Caco-2 (cell line): ENCODE measurements at regions not wholly inside any gene's neighbourhood (a gene's known extent, or its start where the extent isn't known, plus 50 kb on each side); places are given as distances from the start of the nearest gene placed in this dataset.

Experiments
- BruUV-seq: library from RNA; stranded (reverse); fragments of 400-500 nt; replicated peaks from 2 replicates; lab custom pipeline; 2021; lab: Mats Ljungman, UMichigan
- CTCF ChIA-PET: fragments of 300-600 bp; sonication (Branson Sonifier 250); formaldehyde crosslinking; loops from one replicate; lab custom pipeline; 2022; ENCODE audit warnings: antibody characterized with exemption; lab: Charles Lee
- POLR2A ChIA-PET: fragments of 300-600 bp; sonication (Branson Sonifier 250); formaldehyde crosslinking; loops from one replicate; lab custom pipeline; 2022; ENCODE audit warnings: antibody characterized with exemption; lab: Charles Lee
- DNase-seq, 2 experiments: peaks; one replicate each; pipeline versions ENCODE4 v3.0.0 to v3.0.0-alpha.2; 2020 to 2022
- H3K27me3 ChIP-seq: replicated peaks from 2 replicates; pipeline ENCODE4 v1.6.0; 2011; ENCODE audit warnings: low read length; ENCODE audit not compliant: control insufficient read depth, insufficient read depth
- H3K36me3 ChIP-seq: 2 replicates; pipeline ENCODE4 v1.5.1; 2011; ENCODE audit warnings: low read length; ENCODE audit not compliant: control insufficient read depth, insufficient read depth
- H3K4me1 ChIP-seq: fragments of 250-450 bp; sonication (Bioruptor Pico); 2 replicates; pipeline ENCODE4 v1.5.1; 2020; ENCODE audit warnings: mild to moderate bottlenecking
- H3K4me3 ChIP-seq: 2 replicates; pipeline ENCODE4 v1.5.1; 2011; ENCODE audit warnings: low read depth, mild to moderate bottlenecking, control low read depth, low read length
- H3K9me3 ChIP-seq: fragments of 250-450 bp; sonication (Bioruptor Pico); 2 replicates; pipeline ENCODE4 v1.5.1; 2020; ENCODE audit warnings: mild to moderate bottlenecking, moderate library complexity
- H3K27ac Mint-ChIP-seq: one replicate; pipeline ENCODE4 v1.8.0; 2022; ENCODE audit warnings: mixed read lengths; ENCODE audit not compliant: unreplicated experiment
- H3K27me3 Mint-ChIP-seq: one replicate; pipeline ENCODE4 v1.8.0; 2022; ENCODE audit warnings: mixed read lengths; ENCODE audit not compliant: insufficient read depth, unreplicated experiment
- H3K36me3 Mint-ChIP-seq: one replicate; pipeline ENCODE4 v1.8.0; 2022; ENCODE audit warnings: mild to moderate bottlenecking, mixed read lengths; ENCODE audit not compliant: insufficient read depth, unreplicated experiment
- H3K4me1 Mint-ChIP-seq: one replicate; pipeline ENCODE4 v1.8.0; 2022; ENCODE audit warnings: low read depth, mixed read lengths; ENCODE audit not compliant: unreplicated experiment
- H3K4me3 Mint-ChIP-seq: one replicate; pipeline ENCODE4 v1.8.0; 2022; ENCODE audit warnings: mild to moderate bottlenecking, moderate library complexity, mixed read lengths; ENCODE audit not compliant: unreplicated experiment
- H3K9me3 Mint-ChIP-seq: one replicate; pipeline ENCODE4 v1.8.0; 2022; ENCODE audit warnings: mixed read lengths; ENCODE audit not compliant: unreplicated experiment
- intact Hi-C: fragments of 100-400 bp; cut with micrococcal nuclease; formaldehyde crosslinking; loops from one replicate; pipeline ENCODE4 v1.10.0; 2022; ENCODE audit not compliant: unreplicated experiment
- TF ChIP-seq, protein P1 (sequence below), 2 experiments: fragments of 200-600 bp in 1 of 2; IDR thresholded peaks; 1 replicate in 1 of 2; 2 replicates in 1 of 2; pipeline versions ENCODE4 v1.5.1 to v1.8.0; 2011 to 2022; ENCODE audit warnings: antibody characterized with exemption in 1 of 2, control low read depth in 1 of 2, inconsistent platforms in 1 of 2, low read depth in 1 of 2, low read length in 1 of 2, mild to moderate bottlenecking in 1 of 2, moderate library complexity in 1 of 2; ENCODE audit not compliant: insufficient read depth in 1 of 2, severe bottlenecking in 1 of 2, unreplicated experiment in 1 of 2

DNA sequence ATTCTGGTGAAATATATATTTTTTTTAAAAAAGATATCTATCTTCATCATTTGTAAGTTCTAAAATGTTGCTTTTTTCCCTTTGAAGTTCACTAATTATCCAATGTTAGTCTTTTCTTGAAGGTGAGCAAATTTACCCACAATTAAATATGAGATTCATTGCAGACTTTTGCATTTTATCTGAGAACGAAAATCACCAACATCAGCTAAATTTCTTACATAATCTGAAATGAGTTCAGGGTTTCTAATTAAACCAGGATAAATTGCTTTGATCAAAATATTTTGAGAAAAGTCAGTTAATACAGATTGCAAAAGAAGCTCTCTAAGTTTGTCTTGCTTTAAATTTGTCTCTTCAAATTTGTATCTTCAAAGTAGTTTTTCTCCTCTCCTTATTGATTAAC lies 486.4 kb upstream of the FSTL5 start:
- TF ChIP-seq, protein P1, sequence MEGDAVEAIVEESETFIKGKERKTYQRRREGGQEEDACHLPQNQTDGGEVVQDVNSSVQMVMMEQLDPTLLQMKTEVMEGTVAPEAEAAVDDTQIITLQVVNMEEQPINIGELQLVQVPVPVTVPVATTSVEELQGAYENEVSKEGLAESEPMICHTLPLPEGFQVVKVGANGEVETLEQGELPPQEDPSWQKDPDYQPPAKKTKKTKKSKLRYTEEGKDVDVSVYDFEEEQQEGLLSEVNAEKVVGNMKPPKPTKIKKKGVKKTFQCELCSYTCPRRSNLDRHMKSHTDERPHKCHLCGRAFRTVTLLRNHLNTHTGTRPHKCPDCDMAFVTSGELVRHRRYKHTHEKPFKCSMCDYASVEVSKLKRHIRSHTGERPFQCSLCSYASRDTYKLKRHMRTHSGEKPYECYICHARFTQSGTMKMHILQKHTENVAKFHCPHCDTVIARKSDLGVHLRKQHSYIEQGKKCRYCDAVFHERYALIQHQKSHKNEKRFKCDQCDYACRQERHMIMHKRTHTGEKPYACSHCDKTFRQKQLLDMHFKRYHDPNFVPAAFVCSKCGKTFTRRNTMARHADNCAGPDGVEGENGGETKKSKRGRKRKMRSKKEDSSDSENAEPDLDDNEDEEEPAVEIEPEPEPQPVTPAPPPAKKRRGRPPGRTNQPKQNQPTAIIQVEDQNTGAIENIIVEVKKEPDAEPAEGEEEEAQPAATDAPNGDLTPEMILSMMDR (IDR thresholded peaks at IDR 0.05; ENCODE audit: insufficient read depth in 1 of 2, low read depth in 1 of 2, low read length in 1 of 2, severe bottlenecking in 1 of 2, unreplicated experiment in 1 of 2), result no peak
- H3K27me3 Mint-ChIP-seq, result no peaks in the 10 kb centered on the region
- intact Hi-C loops, result no loop called here
- ChIA-PET POLR2A (no interaction called here), CTCF (no interaction called here)
- H3K27ac Mint-ChIP-seq, result no peak overlapping the region
- Histone ChIP-seq H3K4me1 (no peaks in the 10 kb centered on the region), H3K36me3 (no peaks in the 10 kb centered on the region), H3K27me3 (no peaks in the 10 kb centered on the region), H3K4me3 (no peak overlapping the region), H3K9me3 (no peaks in the 10 kb centered on the region)
- no peaks in the 10 kb centered on the region for H3K36me3 Mint-ChIP-seq
- H3K4me1 Mint-ChIP-seq, result no peaks in the 10 kb centered on the region
- H3K9me3 Mint-ChIP-seq, result no peaks in the 10 kb centered on the region
- DNase-seq, result no peak
- BruUV-seq, result no TSS peak
- H3K4me3 Mint-ChIP-seq, result no peak overlapping the region

DNA sequence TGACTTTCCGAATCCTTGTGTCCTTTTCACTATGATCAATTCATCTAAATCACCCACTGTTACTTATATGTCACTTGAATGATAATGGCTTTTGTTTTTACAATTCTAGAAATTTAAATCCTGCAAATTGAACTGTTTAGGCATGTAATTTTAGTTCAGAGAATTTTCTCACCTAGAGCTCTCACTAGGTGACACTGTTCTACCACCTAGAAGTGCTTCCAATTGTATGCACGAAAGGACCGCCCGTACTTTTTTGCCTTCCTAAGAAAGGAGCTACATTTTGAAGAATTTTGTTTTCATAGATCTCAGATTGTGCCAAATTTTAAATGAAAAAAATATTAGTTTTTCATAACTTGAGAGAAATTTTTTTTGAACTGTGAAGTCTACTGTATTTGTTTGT lies 481.6 kb upstream of the FSTL5 start:
- no peaks in the 10 kb centered on the region for H3K9me3 Mint-ChIP-seq
- intact Hi-C loops, result loop anchor here (1.0 kb wide), 4 partner anchors 220 to 687 kb away; partner anchors contain the start of gene NPY1R
- Histone ChIP-seq H3K4me1 (no peaks in the 10 kb centered on the region), H3K36me3 (no peaks in the 10 kb centered on the region), H3K4me3 (no peak overlapping the region), H3K27me3 (no peaks in the 10 kb centered on the region), H3K9me3 (no peaks in the 10 kb centered on the region)
- no peaks in the 10 kb centered on the region for H3K36me3 Mint-ChIP-seq
- H3K27me3 Mint-ChIP-seq, result peaks cover 3% of the 10 kb centered on the region
- ChIA-PET CTCF (interaction anchor here (0.6 to 1.2 kb wide), 7 partner anchors 82 to 688 kb away, joined by 3 to 13 read pairs (median 3); partner anchors contain the start of gene NPY1R), POLR2A (no interaction called here)
- BruUV-seq, result no TSS peak
- DNase-seq, result peak in 1 of 2 experiments; percentile 19
- H3K4me1 Mint-ChIP-seq, result no peaks in the 10 kb centered on the region
- H3K4me3 Mint-ChIP-seq, result no peak overlapping the region
- no peak overlapping the region for H3K27ac Mint-ChIP-seq
- TF ChIP-seq, protein P1 (IDR thresholded peaks at IDR 0.05; ENCODE audit: insufficient read depth in 1 of 2, low read depth in 1 of 2, low read length in 1 of 2, severe bottlenecking in 1 of 2, unreplicated experiment in 1 of 2), result peak; percentile 26 to 76

DNA sequence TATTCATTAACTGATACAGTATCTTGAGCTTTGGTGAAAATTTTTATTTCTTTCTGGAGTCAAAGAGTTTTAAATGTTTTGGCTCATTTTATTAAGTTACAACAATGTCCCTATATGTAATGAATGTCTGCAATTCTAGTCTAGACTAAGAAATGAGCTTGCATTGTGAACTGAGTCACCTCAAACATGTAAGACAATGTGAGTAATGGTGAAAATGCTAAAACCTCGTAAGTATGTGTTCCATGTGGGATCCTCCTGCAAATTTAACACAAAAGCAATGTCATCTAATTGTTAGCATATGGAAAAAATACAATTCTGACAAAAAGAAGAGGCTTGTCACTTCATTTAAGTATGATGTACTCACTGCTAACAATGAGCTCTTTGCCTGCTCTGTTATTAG lies 480.5 kb upstream of the FSTL5 start:
- H3K4me1 Mint-ChIP-seq, result no peaks in the 10 kb centered on the region
- H3K36me3 ChIP-seq, result no peaks in the 10 kb centered on the region
- no peaks in the 10 kb centered on the region for H3K27me3 ChIP-seq
- ChIA-PET CTCF (no interaction called here), POLR2A (no interaction called here)
- no peaks in the 10 kb centered on the region for H3K4me1 ChIP-seq
- H3K27ac Mint-ChIP-seq, result no peak overlapping the region
- no TSS peak for BruUV-seq
- no peaks in the 10 kb centered on the region for H3K9me3 ChIP-seq
- no peak for DNase-seq
- no peaks in the 10 kb centered on the region for H3K9me3 Mint-ChIP-seq
- H3K4me3 Mint-ChIP-seq, result no peak overlapping the region
- H3K36me3 Mint-ChIP-seq, result no peaks in the 10 kb centered on the region
- H3K4me3 ChIP-seq, result no peak overlapping the region
- TF ChIP-seq, protein P1 (IDR thresholded peaks at IDR 0.05; ENCODE audit: insufficient read depth in 1 of 2, low read depth in 1 of 2, low read length in 1 of 2, severe bottlenecking in 1 of 2, unreplicated experiment in 1 of 2), result no peak
- peaks cover 3% of the 10 kb centered on the region for H3K27me3 Mint-ChIP-seq
- intact Hi-C loops, result no loop called here
